T-helper 17 cell (primary cell): ENCODE measurements at regions not wholly inside any gene's neighbourhood (a gene's known extent, or its start where the extent isn't known, plus 50 kb on each side); places are given as distances from the start of the nearest gene placed in this dataset.

Source experiments
- ATAC-seq: fragments of 150-1000 bp; cut with Tn5 transposase; 2 replicates; pipeline ENCODE4 v1.10.0; 2021; ENCODE audit warnings: mild to moderate bottlenecking, moderate library complexity
- DNase-seq, 3 donors: peaks; one replicate each; pipeline versions ENCODE4 v3.0.0 to v3.0.0-alpha.2; 2020 to 2021
- H3K9me3 ChIP-seq: one replicate; pipeline ENCODE4 v1.7.0; 2013; ENCODE audit warnings: low read length, mild to moderate bottlenecking; ENCODE audit not compliant: control insufficient read depth, poor library complexity, severe bottlenecking
- H3K27ac Mint-ChIP-seq: one replicate; pipeline ENCODE4 v1.8.0; 2022; ENCODE audit warnings: mild to moderate bottlenecking, moderate library complexity, mixed read lengths
- H3K27me3 Mint-ChIP-seq: one replicate; pipeline ENCODE4 v1.8.0; 2022; ENCODE audit warnings: mixed read lengths
- H3K36me3 Mint-ChIP-seq: one replicate; pipeline ENCODE4 v1.8.0; 2022; ENCODE audit warnings: low read depth, mixed read lengths
- H3K4me1 Mint-ChIP-seq: one replicate; pipeline ENCODE4 v1.8.0; 2022; ENCODE audit warnings: mild to moderate bottlenecking, mixed read lengths
- H3K4me3 Mint-ChIP-seq: one replicate; pipeline ENCODE4 v1.8.0; 2022; ENCODE audit warnings: mild to moderate bottlenecking, moderate library complexity, mixed read lengths

- ATAC-seq (no peak), DNase-seq (no peak)
- Mint-ChIP-seq H3K4me3 (no peak overlapping the region), H3K36me3 (no peaks in the 10 kb centered on the region), H3K4me1 (no peaks in the 10 kb centered on the region), H3K27ac (no peak overlapping the region), H3K27me3 (peaks cover 12% of the 10 kb centered on the region)
- no peaks in the 10 kb centered on the region for H3K9me3 ChIP-seq
Observed at GRCh38 chr4:128385683-128386304, 98.2 kb upstream of the PGRMC2 start.

- H3K4me3 Mint-ChIP-seq = no peak overlapping the region
- H3K27ac Mint-ChIP-seq = no peak overlapping the region
- H3K27me3 Mint-ChIP-seq = peaks cover 10% of the 10 kb centered on the region
- DNase-seq (no peak), ATAC-seq (no peak)
- no peaks in the 10 kb centered on the region for H3K4me1 Mint-ChIP-seq
- H3K9me3 ChIP-seq = no peaks in the 10 kb centered on the region
- no peaks in the 10 kb centered on the region for H3K36me3 Mint-ChIP-seq
Observed at GRCh38 chr4:128384765-128385598, 97.4 kb upstream of the PGRMC2 start.

- no peaks in the 10 kb centered on the region for H3K9me3 ChIP-seq
- no peak for DNase-seq
Observed at GRCh38 chr4:128384091-128384520, 96.5 kb upstream of the PGRMC2 start.

GRCh38 chr4:128381748-128382559 lies 94.3 kb upstream of the PGRMC2 start:
- H3K27ac Mint-ChIP-seq = no peak overlapping the region
- no peaks in the 10 kb centered on the region for H3K9me3 ChIP-seq
- H3K27me3 Mint-ChIP-seq = peaks cover 8% of the 10 kb centered on the region
- ATAC-seq = no peak
- no peak for DNase-seq
- no peak overlapping the region for H3K4me3 Mint-ChIP-seq
- H3K36me3 Mint-ChIP-seq = no peaks in the 10 kb centered on the region
- H3K4me1 Mint-ChIP-seq = no peaks in the 10 kb centered on the region

More at GRCh38 chr4:128384091-128384520, 96.5 kb upstream of the PGRMC2 start:
- no peaks in the 10 kb centered on the region for H3K4me1 Mint-ChIP-seq
- H3K36me3 Mint-ChIP-seq = no peaks in the 10 kb centered on the region
- H3K27me3 Mint-ChIP-seq = peaks cover 8% of the 10 kb centered on the region
- ATAC-seq = no peak
- H3K27ac Mint-ChIP-seq = no peak overlapping the region
- no peak overlapping the region for H3K4me3 Mint-ChIP-seq

DNA sequence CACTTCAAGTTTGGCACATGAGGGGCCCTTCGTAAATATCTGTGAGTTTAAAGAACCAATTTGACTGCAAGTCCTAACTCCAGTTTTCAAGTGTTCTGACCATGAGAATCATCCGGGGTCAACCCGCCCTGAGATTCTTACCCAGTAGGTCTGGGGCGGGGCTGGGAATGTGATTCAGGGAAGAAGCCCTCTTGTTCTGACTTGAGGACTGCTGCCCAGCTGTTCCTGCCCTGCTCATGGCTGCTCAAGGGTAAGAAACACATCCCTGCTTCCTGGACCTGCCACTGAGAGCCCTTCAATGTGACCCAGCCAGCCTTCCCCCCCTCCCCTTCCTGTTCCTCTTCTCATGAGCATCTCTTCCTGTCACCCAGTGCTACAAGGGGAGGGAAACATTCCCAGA lies 92.7 kb upstream of the PGRMC2 start:
- H3K4me1 Mint-ChIP-seq = no peaks in the 10 kb centered on the region
- DNase-seq = no peak
- no peaks in the 10 kb centered on the region for H3K9me3 ChIP-seq
- H3K27me3 Mint-ChIP-seq = peaks cover 7% of the 10 kb centered on the region
- no peak overlapping the region for H3K27ac Mint-ChIP-seq
- H3K36me3 Mint-ChIP-seq = no peaks in the 10 kb centered on the region
- H3K4me3 Mint-ChIP-seq = no peak overlapping the region
- no peak for ATAC-seq

DNA sequence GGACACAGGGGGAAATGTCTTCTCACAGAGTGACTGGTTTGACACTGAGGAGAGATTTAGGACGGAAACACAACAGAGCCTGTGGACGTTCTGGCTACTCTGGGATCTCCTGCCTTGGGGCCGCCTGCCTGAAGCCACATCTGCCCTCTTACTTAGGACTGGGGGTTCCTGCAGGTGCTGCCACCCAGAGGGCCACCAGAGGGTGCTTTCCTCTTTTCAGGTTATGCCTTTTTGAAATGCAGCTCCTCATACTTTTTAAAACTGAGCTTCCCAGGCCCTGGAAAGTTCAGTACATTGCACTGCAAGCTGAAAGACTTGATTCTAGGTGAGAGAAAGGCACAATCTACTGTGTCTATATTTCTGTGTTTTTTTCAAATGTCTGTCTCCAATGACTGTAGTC lies 92.2 kb upstream of the PGRMC2 start:
- Mint-ChIP-seq H3K27ac (no peak overlapping the region), H3K4me3 (no peak overlapping the region), H3K27me3 (peaks cover 2% of the 10 kb centered on the region), H3K36me3 (no peaks in the 10 kb centered on the region), H3K4me1 (no peaks in the 10 kb centered on the region)
- ATAC-seq (no peak), DNase-seq (no peak)
- no peaks in the 10 kb centered on the region for H3K9me3 ChIP-seq

DNA sequence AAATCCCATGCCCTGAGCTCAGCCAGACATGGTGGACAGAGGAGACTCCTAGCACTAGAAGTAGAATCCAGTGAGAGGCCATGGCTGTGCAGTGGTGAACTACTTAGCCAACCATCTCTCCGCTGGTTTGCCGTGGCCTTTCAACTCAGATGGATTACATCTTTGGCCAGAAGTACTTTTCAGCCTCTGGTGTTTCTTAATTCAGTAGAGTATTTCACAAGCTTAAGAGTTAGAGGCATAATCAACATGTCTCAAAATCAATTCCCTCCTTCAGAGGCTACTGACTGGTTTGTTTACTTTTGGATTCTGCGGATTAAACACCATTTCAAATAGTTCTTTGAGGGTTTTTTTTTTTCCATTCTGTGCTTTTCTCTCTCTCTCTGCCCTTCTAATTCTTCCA lies 91.1 kb upstream of the PGRMC2 start:
- Mint-ChIP-seq H3K4me3 (no peak overlapping the region), H3K4me1 (no peaks in the 10 kb centered on the region), H3K27ac (no peak overlapping the region), H3K27me3 (no peaks in the 10 kb centered on the region), H3K36me3 (no peaks in the 10 kb centered on the region)
- ATAC-seq (no peak), DNase-seq (no peak)
- H3K9me3 ChIP-seq = no peaks in the 10 kb centered on the region

GRCh38 chr4:128376958-128377357 lies 89.3 kb upstream of the PGRMC2 start:
- H3K9me3 ChIP-seq = no peaks in the 10 kb centered on the region
- Mint-ChIP-seq H3K4me1 (no peaks in the 10 kb centered on the region), H3K4me3 (no peak overlapping the region), H3K27ac (no peak overlapping the region), H3K36me3 (no peaks in the 10 kb centered on the region), H3K27me3 (no peaks in the 10 kb centered on the region)
- ATAC-seq (no peak), DNase-seq (no peak)

DNA sequence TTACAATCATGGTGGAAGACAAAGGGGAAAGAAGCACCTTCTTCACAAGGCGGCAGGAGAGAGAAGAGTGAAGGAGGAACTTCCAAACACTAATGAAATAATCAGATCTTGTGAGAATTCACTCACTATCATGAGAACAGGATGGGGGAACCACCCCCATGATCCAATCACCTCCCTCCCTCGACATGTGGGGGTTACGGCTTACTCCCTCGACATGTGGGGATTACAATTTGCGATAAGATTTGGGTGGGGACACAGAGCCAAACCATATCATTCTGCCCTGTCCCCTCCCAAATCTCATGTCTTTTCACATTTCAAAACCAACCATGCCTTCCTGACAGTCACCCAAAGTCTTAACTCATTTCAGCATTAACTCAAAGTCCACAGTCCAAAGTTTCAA lies 88.7 kb upstream of the PGRMC2 start:
- H3K27me3 Mint-ChIP-seq = no peaks in the 10 kb centered on the region
- no peak overlapping the region for H3K4me3 Mint-ChIP-seq
- no peaks in the 10 kb centered on the region for H3K9me3 ChIP-seq
- no peak for ATAC-seq
- no peaks in the 10 kb centered on the region for H3K36me3 Mint-ChIP-seq
- no peak for DNase-seq
- no peak overlapping the region for H3K27ac Mint-ChIP-seq
- no peaks in the 10 kb centered on the region for H3K4me1 Mint-ChIP-seq

DNA sequence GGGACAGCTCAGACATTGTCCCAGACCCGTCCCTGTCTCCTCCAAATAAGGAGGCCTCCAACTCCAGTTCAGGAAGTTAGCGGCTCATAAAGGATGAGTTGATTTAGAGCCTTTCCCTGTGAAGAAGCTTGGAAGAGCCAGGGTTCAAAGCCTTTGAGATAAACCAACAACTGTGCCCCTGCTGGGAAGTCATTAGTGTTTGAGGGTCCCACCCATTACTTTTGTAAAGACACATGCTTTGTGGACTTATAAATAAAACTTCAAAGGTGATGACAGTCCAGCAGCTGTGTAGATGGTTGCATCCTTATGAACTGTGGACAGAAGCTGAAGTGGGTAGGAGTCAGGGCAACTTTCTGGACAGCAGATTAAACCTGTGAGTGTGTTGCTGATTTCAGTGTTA lies 86.0 kb upstream of the PGRMC2 start:
- Mint-ChIP-seq H3K27ac (no peak overlapping the region), H3K36me3 (no peaks in the 10 kb centered on the region), H3K4me3 (no peak overlapping the region), H3K27me3 (no peaks in the 10 kb centered on the region), H3K4me1 (no peaks in the 10 kb centered on the region)
- ATAC-seq = no peak
- no peak for DNase-seq
- H3K9me3 ChIP-seq = no peaks in the 10 kb centered on the region

DNA sequence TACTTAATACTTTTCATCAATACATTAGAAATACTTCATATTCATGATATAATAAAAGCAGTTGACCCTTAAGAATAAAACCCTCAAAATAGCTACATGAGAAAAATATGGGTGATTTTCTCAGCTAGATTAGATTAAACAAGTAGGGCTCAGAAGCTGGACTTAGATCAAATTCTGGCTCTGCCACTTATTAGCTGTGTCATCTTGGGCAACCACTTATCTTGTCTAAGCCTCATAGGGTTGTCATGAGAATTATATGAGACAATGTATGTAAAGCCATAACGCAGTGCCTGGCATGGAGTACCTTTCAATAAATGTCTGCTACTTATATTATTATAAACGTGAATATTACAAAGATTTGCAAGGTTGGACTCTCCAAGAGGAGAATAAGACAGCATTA lies 84.3 kb upstream of the PGRMC2 start:
- DNase-seq (no peak), ATAC-seq (no peak)
- Mint-ChIP-seq H3K27me3 (no peaks in the 10 kb centered on the region), H3K4me3 (no peak overlapping the region), H3K36me3 (peaks cover 2% of the 10 kb centered on the region), H3K4me1 (no peaks in the 10 kb centered on the region), H3K27ac (no peak overlapping the region)
- no peaks in the 10 kb centered on the region for H3K9me3 ChIP-seq

- peaks cover 2% of the 10 kb centered on the region for H3K36me3 Mint-ChIP-seq
- no peak overlapping the region for H3K4me3 Mint-ChIP-seq
- no peaks in the 10 kb centered on the region for H3K27me3 Mint-ChIP-seq
- no peaks in the 10 kb centered on the region for H3K4me1 Mint-ChIP-seq
- ATAC-seq = no peak
- H3K9me3 ChIP-seq = no peaks in the 10 kb centered on the region
- DNase-seq = no peak
- H3K27ac Mint-ChIP-seq = no peak overlapping the region
Observed at GRCh38 chr4:128371001-128371777, 83.6 kb upstream of the PGRMC2 start.

DNA sequence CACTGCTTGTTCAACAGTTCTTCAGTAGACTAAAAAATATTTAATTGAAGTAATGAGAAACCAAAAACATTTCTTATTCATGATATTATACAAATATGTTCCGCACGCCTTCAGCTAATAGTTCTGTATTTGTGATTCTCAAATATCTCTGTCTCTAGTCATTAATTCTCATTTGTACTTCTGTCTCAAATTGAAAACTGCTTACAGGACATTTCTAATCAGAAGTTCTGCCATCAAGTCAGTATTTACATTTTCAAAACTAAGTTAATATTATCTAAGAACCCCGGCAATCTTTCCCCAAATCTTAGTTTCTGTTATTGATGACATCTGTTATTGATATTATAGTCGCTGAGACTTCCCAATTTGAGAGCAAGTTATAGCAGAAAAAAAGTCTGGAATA lies 78.6 kb upstream of the PGRMC2 start:
- H3K36me3 Mint-ChIP-seq = peaks cover 2% of the 10 kb centered on the region
- ATAC-seq = no peak
- no peaks in the 10 kb centered on the region for H3K9me3 ChIP-seq
- H3K4me3 Mint-ChIP-seq = no peak overlapping the region
- H3K4me1 Mint-ChIP-seq = no peaks in the 10 kb centered on the region
- no peak overlapping the region for H3K27ac Mint-ChIP-seq
- no peak for DNase-seq
- no peaks in the 10 kb centered on the region for H3K27me3 Mint-ChIP-seq
